DND-41 (cell line): ENCODE measurements at regions not wholly inside any gene's neighbourhood (a gene's known extent, or its start where the extent isn't known, plus 50 kb on each side); places are given as distances from the start of the nearest gene placed in this dataset.

Experiments used
- EZH2 ChIP-seq: IDR thresholded peaks from 3 replicates; pipeline ENCODE4 v1.6.1; 2012; ENCODE audit warnings: borderline replicate concordance, low read depth, mild to moderate bottlenecking, moderate library complexity, low read length, inconsistent platforms; ENCODE audit not compliant: severe bottlenecking
- TF ChIP-seq, protein P1 (sequence below): IDR thresholded peaks from 2 replicates; pipeline ENCODE4 v1.5.1; 2012; ENCODE audit warnings: borderline replicate concordance, low read length, moderate library complexity, mild to moderate bottlenecking; ENCODE audit not compliant: poor library complexity, severe bottlenecking; ENCODE audit errors: extremely low read depth

DNA sequence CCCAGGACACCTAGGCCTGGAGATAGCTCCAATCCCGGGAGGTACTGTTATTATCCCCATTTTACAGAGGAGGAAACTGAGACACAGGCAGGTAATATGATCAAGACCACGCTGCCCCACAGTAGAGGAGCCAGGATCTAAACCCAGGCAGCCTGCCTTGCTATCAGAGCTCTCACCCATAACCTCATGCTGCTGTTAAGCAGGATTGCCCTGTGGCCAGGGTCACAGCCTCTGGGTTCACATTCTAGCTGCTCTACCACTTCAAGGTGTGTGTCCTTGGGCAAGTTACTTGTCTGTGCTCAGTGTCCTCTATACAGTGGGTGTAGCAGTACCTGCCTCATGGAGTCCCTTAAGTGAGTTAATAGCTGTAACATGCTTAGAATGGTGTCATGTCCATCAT is 1015.3 kb downstream of the KCNJ18 start:
- TF ChIP-seq, protein P1, sequence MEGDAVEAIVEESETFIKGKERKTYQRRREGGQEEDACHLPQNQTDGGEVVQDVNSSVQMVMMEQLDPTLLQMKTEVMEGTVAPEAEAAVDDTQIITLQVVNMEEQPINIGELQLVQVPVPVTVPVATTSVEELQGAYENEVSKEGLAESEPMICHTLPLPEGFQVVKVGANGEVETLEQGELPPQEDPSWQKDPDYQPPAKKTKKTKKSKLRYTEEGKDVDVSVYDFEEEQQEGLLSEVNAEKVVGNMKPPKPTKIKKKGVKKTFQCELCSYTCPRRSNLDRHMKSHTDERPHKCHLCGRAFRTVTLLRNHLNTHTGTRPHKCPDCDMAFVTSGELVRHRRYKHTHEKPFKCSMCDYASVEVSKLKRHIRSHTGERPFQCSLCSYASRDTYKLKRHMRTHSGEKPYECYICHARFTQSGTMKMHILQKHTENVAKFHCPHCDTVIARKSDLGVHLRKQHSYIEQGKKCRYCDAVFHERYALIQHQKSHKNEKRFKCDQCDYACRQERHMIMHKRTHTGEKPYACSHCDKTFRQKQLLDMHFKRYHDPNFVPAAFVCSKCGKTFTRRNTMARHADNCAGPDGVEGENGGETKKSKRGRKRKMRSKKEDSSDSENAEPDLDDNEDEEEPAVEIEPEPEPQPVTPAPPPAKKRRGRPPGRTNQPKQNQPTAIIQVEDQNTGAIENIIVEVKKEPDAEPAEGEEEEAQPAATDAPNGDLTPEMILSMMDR: no peak
- TF ChIP-seq EZH2: no peak
